CD1c-positive myeloid dendritic cell (primary cell): ENCODE measurements at regions not wholly inside any gene's neighbourhood (a gene's known extent, or its start where the extent isn't known, plus 50 kb on each side); places are given as distances from the start of the nearest gene placed in this dataset.
"Not testable (repeated sequence)": the region's sequence is repeated elsewhere in the genome, so short reads cannot be mapped to it uniquely, and the experiment has no call there.

Experiments
- DNase-seq: peaks from one replicate; pipeline ENCODE4 v3.0.0-alpha.2; 2016; ENCODE audit errors: extremely low spot score

GRCh38 chr7:33784000-33784399, 121.3 kb upstream of the BMPER start:
- DNase-seq, result no peak

- no peak for DNase-seq
Observed at GRCh38 chr7:33788531-33788930, 116.8 kb upstream of the BMPER start.

- no peak for DNase-seq
Observed at GRCh38 chr7:33789871-33790630, 115.3 kb upstream of the BMPER start.

- DNase-seq, result no peak
Observed at GRCh38 chr7:33790746-33791145, 114.6 kb upstream of the BMPER start.

- no peak for DNase-seq
Observed at GRCh38 chr7:33792041-33792440, 113.3 kb upstream of the BMPER start.

- no peak for DNase-seq
Observed at GRCh38 chr7:33792547-33793105, 112.7 kb upstream of the BMPER start.

GRCh38 chr7:33793616-33794015, 111.7 kb upstream of the BMPER start:
- no peak for DNase-seq

- DNase-seq, result no peak
Observed at GRCh38 chr7:33794419-33794818, 110.9 kb upstream of the BMPER start.

- DNase-seq, result no peak
Observed at GRCh38 chr7:33794959-33795358, 110.4 kb upstream of the BMPER start.

GRCh38 chr7:33796538-33796937, 108.8 kb upstream of the BMPER start:
- no peak for DNase-seq

- not testable (repeated sequence) for DNase-seq
Observed at GRCh38 chr7:33797512-33797911, 107.8 kb upstream of the BMPER start.

- DNase-seq, result no peak
Observed at GRCh38 chr7:33798686-33799325, 106.5 kb upstream of the BMPER start.

GRCh38 chr7:33799766-33800165, 105.6 kb upstream of the BMPER start:
- DNase-seq, result no peak

GRCh38 chr7:33802600-33802999, 102.7 kb upstream of the BMPER start:
- no peak for DNase-seq

- DNase-seq, result no peak
Observed at GRCh38 chr7:33804140-33804660, 101.1 kb upstream of the BMPER start.

- no peak for DNase-seq
Observed at GRCh38 chr7:33805630-33806233, 99.6 kb upstream of the BMPER start.

- DNase-seq, result no peak
Observed at GRCh38 chr7:33806298-33807154, 98.8 kb upstream of the BMPER start.

GRCh38 chr7:33807155-33807530, 98.2 kb upstream of the BMPER start:
- no peak for DNase-seq

GRCh38 chr7:33807779-33808482, 97.4 kb upstream of the BMPER start:
- no peak for DNase-seq

- DNase-seq, result no peak
Observed at GRCh38 chr7:33809228-33809627, 96.1 kb upstream of the BMPER start.

GRCh38 chr7:33810356-33810755, 95.0 kb upstream of the BMPER start:
- no peak for DNase-seq
